ENCODE measurements at regions not wholly inside any gene's neighbourhood (a gene's known extent, or its start where the extent isn't known, plus 50 kb on each side); places are given as distances from the start of the nearest gene placed in this dataset.
"Not testable (repeated sequence)": the region's sequence is repeated elsewhere in the genome, so short reads cannot be mapped to it uniquely, and the experiment has no call there.

DNA sequence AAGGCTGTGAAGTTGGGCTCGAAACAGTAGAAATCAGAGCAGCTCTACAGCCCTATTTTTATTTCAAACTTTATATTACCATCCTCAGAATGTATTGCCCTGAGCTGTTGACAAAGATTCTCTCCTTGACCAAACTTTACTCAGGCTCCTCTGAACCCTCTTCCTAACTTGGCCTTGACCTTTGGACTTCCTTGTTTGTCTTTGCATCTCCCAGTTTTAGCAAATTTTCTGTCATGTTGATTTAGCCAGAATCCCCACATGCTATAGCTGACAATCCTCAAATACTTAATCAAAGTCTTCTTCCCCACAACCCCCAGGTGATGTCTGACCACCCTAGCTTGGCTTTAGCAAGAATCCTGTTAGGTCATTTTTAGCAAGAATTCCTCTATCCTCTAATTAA, 87.4 kb upstream of the GRIN2A start:
- ChIA-PET CTCF (interaction anchor here (0.7 kb wide), 1 partner anchor 30 kb away, joined by 3 read pairs; no protein-coding TSS in a partner anchor), POLR2A (no interaction called here)
- Mint-ChIP-seq H3K9me3 (peaks cover 0 to 22% (median 4%) of the 10 kb centered on the region in 11 donors), H3K27ac (no peak overlapping the region), H3K4me1 (peaks cover 0 to 6% (median 0%) of the 10 kb centered on the region in 7 donors), H3K27me3 (no peaks in the 10 kb centered on the region), H3K36me3 (peaks cover 0 to 4% (median 3%) of the 10 kb centered on the region in 5 donors), H3K4me3 (no peak overlapping the region)
- DNase-seq, result no peak
- no peaks in the 10 kb centered on the region for H3K36me3 ChIP-seq (ENCODE audit: control insufficient read depth in 2 of 3, insufficient read depth in 3 of 3, low read length in 3 of 3)
- intact Hi-C loops (cut with micrococcal nuclease), result no loop called here
- H3K9me3 ChIP-seq (ENCODE audit: control insufficient read depth in 2 of 3, low read length in 3 of 3), result no peaks in the 10 kb centered on the region
- H3K4me3 ChIP-seq (ENCODE audit: low read length), result no peak overlapping the region
- no peaks in the 10 kb centered on the region for H3K4me1 ChIP-seq (ENCODE audit: control insufficient read depth in 2 of 2, insufficient read depth in 2 of 2, low read length in 2 of 2)
- no peak for ATAC-seq
- H3K27me3 ChIP-seq (ENCODE audit: control insufficient read depth in 2 of 2, insufficient read depth in 2 of 2, low read length in 2 of 2), result no peaks in the 10 kb centered on the region
- no peak overlapping the region for H3K27ac ChIP-seq (ENCODE audit: low read depth, low read length)

DNA sequence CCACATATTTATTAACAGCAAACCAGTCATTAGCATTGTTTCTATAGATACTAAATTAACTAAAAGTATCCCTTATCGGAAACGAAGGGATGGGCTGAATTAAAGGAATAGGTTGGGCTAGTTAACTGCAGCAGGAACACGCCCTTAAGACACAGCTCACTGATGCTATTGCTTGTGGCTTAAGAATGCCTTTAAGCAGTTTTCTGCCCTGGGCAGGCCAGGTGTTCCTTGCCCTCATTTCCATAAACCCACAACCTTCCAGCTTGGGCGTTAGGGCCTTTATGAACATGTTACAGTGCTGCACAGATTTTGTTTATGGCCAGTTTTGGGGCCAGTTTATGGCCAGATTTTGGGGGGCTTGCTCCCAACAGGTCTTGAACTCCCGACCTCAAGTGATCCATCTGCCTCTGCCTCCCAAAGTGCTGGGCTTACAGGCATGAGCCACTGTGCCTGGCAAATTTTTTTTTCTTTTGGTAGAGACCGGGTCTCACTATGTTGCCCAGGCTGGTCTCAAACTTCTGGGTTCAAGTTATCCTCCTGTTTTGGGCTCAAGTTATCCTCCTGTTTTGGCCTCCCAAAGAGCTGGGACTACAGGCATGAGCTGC, 90.1 kb upstream of the GRIN2A start:
- H3K9me3 ChIP-seq (ENCODE audit: control insufficient read depth in 2 of 3, low read length in 3 of 3); H3K27ac Mint-ChIP-seq; H3K27me3 ChIP-seq (ENCODE audit: control insufficient read depth in 2 of 2, insufficient read depth in 2 of 2, low read length in 2 of 2); H3K36me3 Mint-ChIP-seq; H3K36me3 ChIP-seq (ENCODE audit: control insufficient read depth in 2 of 3, insufficient read depth in 3 of 3, low read length in 3 of 3); POLR2A ChIA-PET; intact Hi-C loops (cut with micrococcal nuclease); H3K27ac ChIP-seq (ENCODE audit: low read depth, low read length); H3K4me3 ChIP-seq (ENCODE audit: low read length); H3K4me3 Mint-ChIP-seq; H3K4me1 ChIP-seq (ENCODE audit: control insufficient read depth in 2 of 2, insufficient read depth in 2 of 2, low read length in 2 of 2); DNase-seq; ATAC-seq; H3K27me3 Mint-ChIP-seq; CTCF ChIA-PET: not testable (repeated sequence)
- H3K4me1 Mint-ChIP-seq, result peaks cover 6 to 13% (median 11%) of the 10 kb centered on the region in 7 donors
- H3K9me3 Mint-ChIP-seq, result peaks cover 3 to 26% (median 6%) of the 10 kb centered on the region in 11 donors

DNA sequence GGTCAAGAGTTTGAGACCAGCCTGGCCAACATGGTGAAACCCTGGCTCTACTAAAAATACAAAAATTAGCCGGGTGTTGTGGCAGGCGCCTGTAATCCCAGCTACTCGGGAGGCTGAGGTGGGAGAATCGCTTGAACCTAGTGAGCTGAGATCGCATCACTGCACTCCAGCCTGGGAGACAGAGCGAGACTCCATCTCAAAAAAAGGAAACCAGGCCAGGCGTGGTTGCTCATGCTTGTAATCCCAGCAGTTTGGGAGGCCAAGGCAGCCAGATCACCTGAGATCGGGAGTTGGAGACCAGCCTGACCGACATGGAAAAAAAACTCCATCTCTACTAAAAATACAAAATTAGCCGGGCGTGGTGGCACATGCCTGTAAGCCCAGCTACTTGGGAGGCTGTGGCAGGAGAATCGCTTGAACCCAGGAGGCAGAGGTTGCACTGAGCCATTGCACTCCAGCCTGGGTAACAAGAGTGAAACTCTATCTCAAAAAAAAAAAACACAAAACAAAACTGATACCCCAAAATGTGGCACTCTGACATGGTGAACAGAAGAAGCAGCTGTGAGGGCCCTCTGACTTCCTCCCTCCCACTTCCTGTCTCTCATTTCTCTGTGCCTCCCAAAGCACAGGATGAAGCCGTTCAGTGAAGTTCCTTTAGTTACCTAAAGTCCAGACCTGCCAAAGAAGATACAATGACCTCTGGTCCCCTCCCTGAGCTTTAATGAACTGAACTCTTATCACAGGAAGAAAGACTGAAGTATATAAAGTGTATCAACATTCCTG, 93.2 kb upstream of the GRIN2A start:
- H3K4me1 ChIP-seq (ENCODE audit: control insufficient read depth in 2 of 2, insufficient read depth in 2 of 2, low read length in 2 of 2); ATAC-seq; H3K4me3 ChIP-seq (ENCODE audit: low read length); H3K27me3 Mint-ChIP-seq; POLR2A ChIA-PET; H3K27me3 ChIP-seq (ENCODE audit: control insufficient read depth in 2 of 2, insufficient read depth in 2 of 2, low read length in 2 of 2); H3K36me3 ChIP-seq (ENCODE audit: control insufficient read depth in 2 of 3, insufficient read depth in 3 of 3, low read length in 3 of 3); H3K27ac ChIP-seq (ENCODE audit: low read depth, low read length); H3K9me3 ChIP-seq (ENCODE audit: control insufficient read depth in 2 of 3, low read length in 3 of 3); intact Hi-C loops (cut with micrococcal nuclease); H3K36me3 Mint-ChIP-seq: not testable (repeated sequence)
- DNase-seq, result peak in 1 of 9 donors; percentile 4
- CTCF ChIA-PET, result interaction anchor here (0.7 kb wide), 1 partner anchor 20 kb away, joined by 3 read pairs; no protein-coding TSS in a partner anchor
- Mint-ChIP-seq H3K9me3 (peaks cover 4 to 30% (median 11%) of the 10 kb centered on the region in 11 donors), H3K4me3 (peak overlapping the region in 2 of 10 donors; percentile 4 to 35), H3K27ac (peak overlapping the region in 8 of 9 donors; percentile 20 to 72 (median 50)), H3K4me1 (peaks cover 6 to 13% (median 11%) of the 10 kb centered on the region in 7 donors)

DNA sequence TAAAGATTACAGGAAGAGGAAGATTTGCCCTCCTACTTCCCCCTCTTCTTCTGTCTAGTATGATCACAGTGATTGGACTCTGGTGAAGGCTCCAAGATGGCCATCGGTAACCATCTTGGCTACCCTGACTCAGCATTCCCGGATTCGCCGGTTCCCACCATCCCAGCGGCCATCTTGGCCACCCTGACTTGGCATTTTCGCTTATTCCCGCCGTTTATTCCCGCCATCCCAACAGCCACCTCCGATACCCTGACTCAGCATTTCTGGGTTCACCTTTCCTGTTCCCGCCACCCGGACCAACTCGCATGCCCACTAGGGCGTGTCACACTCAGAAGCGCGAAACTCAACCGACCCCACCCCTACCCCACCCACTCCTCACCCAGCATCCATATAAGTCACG, 95.4 kb upstream of the GRIN2A start:
- Histone ChIP-seq H3K4me1 (ENCODE audit: control insufficient read depth in 2 of 2, insufficient read depth in 2 of 2, low read length in 2 of 2) (no peaks in the 10 kb centered on the region), H3K27me3 (ENCODE audit: control insufficient read depth in 2 of 2, insufficient read depth in 2 of 2, low read length in 2 of 2) (no peaks in the 10 kb centered on the region), H3K9me3 (ENCODE audit: control insufficient read depth in 2 of 3, low read length in 3 of 3) (no peaks in the 10 kb centered on the region), H3K36me3 (ENCODE audit: control insufficient read depth in 2 of 3, insufficient read depth in 3 of 3, low read length in 3 of 3) (no peaks in the 10 kb centered on the region), H3K27ac (ENCODE audit: low read depth, low read length) (no peak overlapping the region), H3K4me3 (ENCODE audit: low read length) (no peak overlapping the region)
- intact Hi-C loops (cut with micrococcal nuclease), result no loop called here
- CTCF ChIA-PET, result interaction anchor here (0.6 kb wide), 1 partner anchor 64 kb away, joined by 3 read pairs; no protein-coding TSS in a partner anchor
- Mint-ChIP-seq H3K9me3 (peaks cover 0 to 16% (median 10%) of the 10 kb centered on the region in 11 donors), H3K27ac (peak overlapping the region in 1 of 9 donors; percentile 7), H3K4me3 (peak overlapping the region in 1 of 10 donors; percentile 23), H3K36me3 (peaks cover 0 to 4% (median 0%) of the 10 kb centered on the region in 5 donors), H3K4me1 (peaks cover 6 to 13% (median 11%) of the 10 kb centered on the region in 7 donors), H3K27me3 (no peaks in the 10 kb centered on the region)
- POLR2A ChIA-PET, result no interaction called here
- no peak for DNase-seq
- ATAC-seq, result no peak

DNA sequence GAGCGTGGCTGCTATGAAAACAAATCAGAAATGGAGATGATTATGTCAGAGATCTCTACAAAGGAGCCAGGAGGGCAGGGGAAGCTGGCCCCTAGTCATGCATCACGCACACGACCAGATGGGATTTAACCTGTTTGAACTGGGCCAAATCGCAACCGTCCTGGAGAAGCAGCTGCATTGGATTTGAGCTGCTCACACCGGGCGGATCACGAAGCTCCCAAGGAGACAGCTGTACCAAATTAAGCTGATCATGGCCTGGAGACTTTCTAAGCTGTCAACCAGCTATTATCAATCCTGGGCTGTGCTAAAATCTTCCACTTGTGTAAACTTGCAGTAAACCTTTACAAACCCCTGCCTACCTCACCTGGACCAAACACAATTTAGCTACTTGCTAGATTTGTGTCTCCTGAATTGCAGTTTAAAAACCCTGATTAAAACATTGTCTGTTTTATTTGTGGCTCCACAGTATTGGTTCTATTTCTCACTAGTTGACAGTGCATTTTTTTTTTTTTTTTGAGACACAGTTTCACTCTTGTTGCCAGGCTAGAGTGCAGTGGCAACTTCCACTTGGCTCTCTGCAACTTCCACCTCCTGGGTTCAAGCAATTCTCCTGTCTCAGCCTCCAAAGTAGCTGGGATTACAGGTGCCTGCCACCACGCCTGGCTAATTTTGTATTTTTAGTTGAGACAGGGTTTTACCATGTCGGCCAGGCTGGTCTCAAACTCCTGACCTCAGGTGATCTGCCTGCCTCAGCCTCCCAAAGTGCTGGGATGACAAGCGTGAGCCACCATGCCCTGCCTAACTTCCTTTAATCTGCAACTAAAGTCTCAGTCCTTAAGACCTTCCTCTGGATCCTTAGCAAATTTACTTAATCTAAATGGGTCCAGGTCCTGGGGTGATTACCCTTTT, 98.3 kb upstream of the GRIN2A start:
- Histone ChIP-seq H3K36me3 (ENCODE audit: control insufficient read depth in 2 of 3, insufficient read depth in 3 of 3, low read length in 3 of 3) (no peaks in the 10 kb centered on the region), H3K27me3 (ENCODE audit: control insufficient read depth in 2 of 2, insufficient read depth in 2 of 2, low read length in 2 of 2) (no peaks in the 10 kb centered on the region), H3K27ac (ENCODE audit: low read depth, low read length) (no peak overlapping the region), H3K4me1 (ENCODE audit: control insufficient read depth in 2 of 2, insufficient read depth in 2 of 2, low read length in 2 of 2) (no peaks in the 10 kb centered on the region), H3K4me3 (ENCODE audit: low read length) (no peak overlapping the region), H3K9me3 (ENCODE audit: control insufficient read depth in 2 of 3, low read length in 3 of 3) (no peaks in the 10 kb centered on the region)
- ChIA-PET POLR2A (no interaction called here), CTCF (no interaction called here)
- H3K9me3 Mint-ChIP-seq, result peaks cover 0 to 14% (median 10%) of the 10 kb centered on the region in 11 donors
- H3K36me3 Mint-ChIP-seq, result peaks cover 0 to 4% (median 0%) of the 10 kb centered on the region in 5 donors
- H3K4me3 Mint-ChIP-seq, result no peak overlapping the region
- no peak overlapping the region for H3K27ac Mint-ChIP-seq
- H3K27me3 Mint-ChIP-seq, result no peaks in the 10 kb centered on the region
- peaks cover 6 to 12% (median 7%) of the 10 kb centered on the region in 7 donors for H3K4me1 Mint-ChIP-seq
- ATAC-seq (no peak), DNase-seq (no peak)
- intact Hi-C loops (cut with micrococcal nuclease), result no loop called here

- H3K27ac ChIP-seq (ENCODE audit: low read depth, low read length), result no peak overlapping the region
- H3K4me1 ChIP-seq (ENCODE audit: control insufficient read depth in 2 of 2, insufficient read depth in 2 of 2, low read length in 2 of 2), result no peaks in the 10 kb centered on the region
- intact Hi-C loops (cut with micrococcal nuclease), result no loop called here
- POLR2A ChIA-PET, result no interaction called here
- H3K36me3 ChIP-seq (ENCODE audit: control insufficient read depth in 2 of 3, insufficient read depth in 3 of 3, low read length in 3 of 3), result no peaks in the 10 kb centered on the region
- Mint-ChIP-seq H3K27me3 (no peaks in the 10 kb centered on the region), H3K9me3 (peaks cover 0 to 12% (median 8%) of the 10 kb centered on the region in 11 donors), H3K36me3 (peaks cover 0 to 4% (median 3%) of the 10 kb centered on the region in 5 donors), H3K27ac (no peak overlapping the region), H3K4me3 (no peak overlapping the region), H3K4me1 (no peaks in the 10 kb centered on the region)
- H3K27me3 ChIP-seq (ENCODE audit: control insufficient read depth in 2 of 2, insufficient read depth in 2 of 2, low read length in 2 of 2), result no peaks in the 10 kb centered on the region
- DNase-seq (no peak), ATAC-seq (no peak)
- CTCF ChIA-PET, result no interaction called here
- H3K9me3 ChIP-seq (ENCODE audit: control insufficient read depth in 2 of 3, low read length in 3 of 3), result no peaks in the 10 kb centered on the region
- H3K4me3 ChIP-seq (ENCODE audit: low read length), result no peak overlapping the region
Observed at GRCh38 chr16:10282367-10282766, 100.1 kb upstream of the GRIN2A start.

All from naive thymus-derived CD4-positive, alpha-beta T cell (primary cell).